Uterus (tissue), 3 donors: ENCODE measurements at regions not wholly inside any gene's neighbourhood (a gene's known extent, or its start where the extent isn't known, plus 50 kb on each side); places are given as distances from the start of the nearest gene placed in this dataset.

Experiments
- DNase-seq, 2 donors: peaks; one replicate each; pipeline ENCODE4 v3.0.0-alpha.2; 2019 to 2020
- H3K27ac ChIP-seq, 2 donors: fragments of 200-600 bp; sonication (generic); 1 replicate in 1 of 2; 2 replicates in 1 of 2; pipeline ENCODE4 v1.5.1; 2016 to 2018
- H3K27me3 ChIP-seq, 2 donors: fragments of 200-600 bp; sonication (generic); one replicate each; pipeline ENCODE4 v1.5.1; 2018 to 2019; ENCODE audit warnings: control low read depth in 1 of 2
- H3K36me3 ChIP-seq, 2 donors: fragments of 200-600 bp; sonication (generic); one replicate each; pipeline ENCODE4 v1.5.1; 2019; ENCODE audit warnings: control low read depth in 1 of 2
- H3K4me1 ChIP-seq, 2 donors: fragments of 200-600 bp; sonication (generic); one replicate each; pipeline ENCODE4 v1.5.1; 2018 to 2019; ENCODE audit warnings: control low read depth in 1 of 2
- H3K4me3 ChIP-seq, 2 donors: fragments of 200-600 bp; sonication (generic); 1 replicate in 1 of 2; 2 replicates in 1 of 2; pipeline ENCODE4 v1.5.1; 2018 to 2019; ENCODE audit warnings: mild to moderate bottlenecking in 1 of 2
- H3K9me3 ChIP-seq, 2 donors: fragments of 200-600 bp; sonication (generic); one replicate each; pipeline ENCODE4 v1.5.1; 2019; ENCODE audit warnings: control low read depth in 1 of 2
- CTCF ChIP-seq, 4 experiments: fragments of 200-600 bp in 2 of 4; fragments of 450-650 bp in 2 of 4; sonication (generic) in 2 of 4; IDR thresholded peaks; one replicate each; pipeline ENCODE4 v1.5.1; 2016 to 2019; ENCODE audit warnings: antibody characterized with exemption in 4 of 4, mild to moderate bottlenecking in 2 of 4, moderate library complexity in 1 of 4
- POLR2A ChIP-seq, 2 donors: fragments of 450-650 bp; IDR thresholded peaks; one replicate each; pipeline ENCODE4 v1.6.1; 2016; ENCODE audit warnings: antibody characterized with exemption in 2 of 2, mild to moderate bottlenecking in 1 of 2, moderate library complexity in 1 of 2
- intact Hi-C: fragments of 100-400 bp; cut with DNase I; formaldehyde crosslinking; loops from one replicate; pipeline ENCODE4 v1.15.1; 2023; ENCODE audit warnings: low total_unique reads
- donor health status: DM: yes; HTN: yes; CAD: no.

- intact Hi-C loops, result no loop called here
- H3K4me1 ChIP-seq, result no peaks in the 10 kb centered on the region
- TF ChIP-seq CTCF (IDR thresholded peaks at IDR 0.05) (no peak), POLR2A (IDR thresholded peaks at IDR 0.05) (no peak)
- no peak for DNase-seq
- H3K27me3 ChIP-seq, result no peaks in the 10 kb centered on the region
- H3K9me3 ChIP-seq, result no peaks in the 10 kb centered on the region
- H3K4me3 ChIP-seq, result no peak overlapping the region
- H3K27ac ChIP-seq, result no peak overlapping the region
- H3K36me3 ChIP-seq, result no peaks in the 10 kb centered on the region
Observed at GRCh38 chr1:112770724-112771123, 55.6 kb upstream of the PPM1J start.

GRCh38 chr1:112769611-112770010 lies 54.5 kb upstream of the PPM1J start:
- Histone ChIP-seq H3K36me3 (no peaks in the 10 kb centered on the region), H3K27me3 (no peaks in the 10 kb centered on the region), H3K9me3 (no peaks in the 10 kb centered on the region), H3K4me1 (no peaks in the 10 kb centered on the region), H3K27ac (no peak overlapping the region), H3K4me3 (no peak overlapping the region)
- TF ChIP-seq POLR2A (IDR thresholded peaks at IDR 0.05), result no peak
- intact Hi-C loops, result no loop called here
- no peak for DNase-seq

- DNase-seq, result no peak
Observed at GRCh38 chr1:112767646-112768045, 52.5 kb upstream of the PPM1J start.

More at GRCh38 chr1:112767646-112768045, 52.5 kb upstream of the PPM1J start:
- Histone ChIP-seq H3K36me3 (no peaks in the 10 kb centered on the region), H3K9me3 (no peaks in the 10 kb centered on the region), H3K27me3 (no peaks in the 10 kb centered on the region), H3K27ac (no peak overlapping the region), H3K4me3 (no peak overlapping the region), H3K4me1 (no peaks in the 10 kb centered on the region)
- intact Hi-C loops, result no loop called here
- TF ChIP-seq CTCF (IDR thresholded peaks at IDR 0.05), result no peak
- TF ChIP-seq POLR2A (IDR thresholded peaks at IDR 0.05), result no peak
